IMR-90 (cell line): ENCODE measurements at regions not wholly inside any gene's neighbourhood (a gene's known extent, or its start where the extent isn't known, plus 50 kb on each side); places are given as distances from the start of the nearest gene placed in this dataset.

Experiments
- ATAC-seq: fragments of 200-7000 bp; cut with Tn5 transposase; 2 replicates; pipeline ENCODE4 v1.9.1; 2020; ENCODE audit warnings: low read depth, mild to moderate bottlenecking, moderate library complexity
- BruUV-seq: library from RNA; stranded (reverse); fragments of 400-500 nt; replicated peaks from 2 replicates; lab custom pipeline; 2021; lab: Mats Ljungman, UMichigan
- CTCF ChIA-PET: fragments of 300-600 bp; formaldehyde crosslinking; extraction: SDS; loops from one replicate; lab custom pipeline; 2021; ENCODE audit warnings: antibody characterized with exemption; lab: Yijun Ruan, JAX
- POLR2A ChIA-PET: fragments of 300-600 bp; sonication (Branson Sonifier 250); formaldehyde crosslinking; loops from one replicate; lab custom pipeline; 2022; ENCODE audit warnings: antibody characterized with exemption; ENCODE audit not compliant: unreplicated experiment; lab: Charles Lee
- DNase-seq: peaks from one replicate; pipeline ENCODE4 v3.0.0; 2013
- H2AFZ ChIP-seq: replicated peaks from 2 replicates; pipeline ENCODE3; 2013; ENCODE audit warnings: low read length, mild to moderate bottlenecking; ENCODE audit not compliant: poor library complexity
- H2AK5ac ChIP-seq: 2 replicates; pipeline ENCODE4 v1.6.1; 2013; ENCODE audit warnings: low read depth, low read length, inconsistent platforms
- H2AK9ac ChIP-seq: replicated peaks from 2 replicates; pipeline ENCODE3; 2013; ENCODE audit warnings: mild to moderate bottlenecking, low read depth, low read length, moderate library complexity; ENCODE audit not compliant: poor library complexity
- H2BK120ac ChIP-seq: 2 replicates; pipeline ENCODE4 v1.6.1; 2013; ENCODE audit warnings: low read depth, low read length, inconsistent platforms
- H2BK15ac ChIP-seq: 3 replicates; pipeline ENCODE4 v1.6.1; 2013; ENCODE audit warnings: low read depth, low read length, inconsistent platforms
- H2BK20ac ChIP-seq: 2 replicates; pipeline ENCODE4 v1.6.1; 2013; ENCODE audit warnings: low read depth, mild to moderate bottlenecking, inconsistent platforms, low read length, moderate library complexity
- H2BK5ac ChIP-seq: 2 replicates; pipeline ENCODE4 v1.6.1; 2013; ENCODE audit warnings: mild to moderate bottlenecking, low read depth, low read length, inconsistent platforms; ENCODE audit not compliant: poor library complexity, severe bottlenecking
- H3K14ac ChIP-seq: replicated peaks from 2 replicates; pipeline ENCODE4 v1.6.1; 2013; ENCODE audit warnings: low read depth, low read length, inconsistent platforms
- H3K18ac ChIP-seq: 2 replicates; pipeline ENCODE4 v1.6.1; 2013; ENCODE audit warnings: low read depth, low read length, control low read depth
- H3K23ac ChIP-seq: 2 replicates; pipeline ENCODE4 v1.6.1; 2013; ENCODE audit warnings: low read depth, low read length, inconsistent platforms
- H3K27ac ChIP-seq: 2 replicates; pipeline ENCODE4 v1.5.1; 2013; ENCODE audit warnings: mild to moderate bottlenecking, control low read depth, low read length; ENCODE audit not compliant: insufficient read depth
- H3K27me3 ChIP-seq: 2 replicates; pipeline ENCODE4 v1.6.1; 2013; ENCODE audit warnings: low read length; ENCODE audit not compliant: control insufficient read depth, insufficient read depth
- H3K36me3 ChIP-seq: 2 replicates; pipeline ENCODE4 v1.6.1; 2013; ENCODE audit warnings: low read length, mixed read lengths; ENCODE audit not compliant: control insufficient read depth, insufficient read depth
- H3K4ac ChIP-seq: 2 replicates; pipeline ENCODE4 v1.6.1; 2013; ENCODE audit warnings: low read depth, low read length, inconsistent platforms
- H3K4me1 ChIP-seq: 2 replicates; pipeline ENCODE4 v1.6.1; 2013; ENCODE audit warnings: low read length, mixed read lengths; ENCODE audit not compliant: control insufficient read depth, insufficient read depth
- H3K4me2 ChIP-seq: 2 replicates; pipeline ENCODE4 v1.6.1; 2013; ENCODE audit warnings: low read depth, mild to moderate bottlenecking, control low read depth, low read length, moderate library complexity
- H3K4me3 ChIP-seq: 2 replicates; pipeline ENCODE4 v1.5.1; 2013; ENCODE audit warnings: low read depth, mild to moderate bottlenecking, control low read depth, low read length, moderate library complexity; ENCODE audit not compliant: insufficient read depth
- H3K56ac ChIP-seq: 2 replicates; pipeline ENCODE4 v1.6.1; 2013; ENCODE audit warnings: low read length, inconsistent platforms; ENCODE audit not compliant: insufficient read depth; ENCODE audit errors: extremely low read depth
- H3K79me1 ChIP-seq, 2 experiments: 2 replicates each; pipeline ENCODE4 v1.6.1; 2013; ENCODE audit warnings: low read length in 2 of 2, inconsistent platforms in 1 of 2, low read depth in 1 of 2
- H3K9ac ChIP-seq: 2 replicates; pipeline ENCODE4 v1.6.1; 2013; ENCODE audit warnings: low read depth, low read length, control low read depth
- H3K9me1 ChIP-seq: 2 replicates; pipeline ENCODE4 v1.6.1; 2013; ENCODE audit warnings: low read length, inconsistent platforms; ENCODE audit not compliant: insufficient read depth
- H3K9me3 ChIP-seq: 2 replicates; pipeline ENCODE4 v1.6.1; 2013; ENCODE audit warnings: low read length; ENCODE audit not compliant: control insufficient read depth, insufficient read depth
- H4K20me1 ChIP-seq: 2 replicates; pipeline ENCODE4 v1.6.1; 2013; ENCODE audit warnings: low read length, inconsistent platforms; ENCODE audit not compliant: insufficient read depth
- H4K5ac ChIP-seq: 2 replicates; pipeline ENCODE4 v1.6.1; 2013; ENCODE audit warnings: mild to moderate bottlenecking, low read depth, low read length, control low read depth
- H4K8ac ChIP-seq, 2 experiments: 2 replicates each; pipeline ENCODE4 v1.6.1; 2013; ENCODE audit warnings: low read depth in 2 of 2, low read length in 2 of 2, control low read depth in 1 of 2, inconsistent platforms in 1 of 2
- H4K91ac ChIP-seq: 2 replicates; pipeline ENCODE4 v1.6.1; 2013; ENCODE audit warnings: low read depth, low read length, inconsistent platforms; ENCODE audit not compliant: insufficient read depth
- BHLHE40 ChIP-seq: fragments of 150-350 bp; IDR thresholded peaks from 2 replicates; pipeline ENCODE4 v1.6.1; 2016; ENCODE audit warnings: mild to moderate bottlenecking, low read depth, low read length
- CEBPB ChIP-seq: IDR thresholded peaks from 2 replicates; pipeline ENCODE4 v1.6.1; 2012; ENCODE audit warnings: low read depth, low read length, improper control_type of control experiment
- FOS ChIP-seq: fragments of 150-350 bp; IDR thresholded peaks from 2 replicates; pipeline ENCODE4 v1.6.1; 2016; ENCODE audit warnings: low read depth, low read length
- MAFK ChIP-seq: IDR thresholded peaks from 2 replicates; pipeline ENCODE4 v1.6.1; 2012; ENCODE audit warnings: low read depth, low read length, improper control_type of control experiment
- MAZ ChIP-seq: IDR thresholded peaks from 2 replicates; pipeline ENCODE4 v1.6.1; 2012; ENCODE audit warnings: low read depth, mild to moderate bottlenecking, low read length, improper control_type of control experiment, moderate library complexity, borderline replicate concordance
- MXI1 ChIP-seq: IDR thresholded peaks from 2 replicates; pipeline ENCODE4 v1.6.1; 2012; ENCODE audit warnings: low read depth, mild to moderate bottlenecking, low read length, moderate library complexity, borderline replicate concordance
- NFE2L2 ChIP-seq: fragments of 150-350 bp; IDR thresholded peaks from 2 replicates; pipeline ENCODE4 v1.6.1; 2016; ENCODE audit warnings: low read depth, mild to moderate bottlenecking, low read length
- POLR2A ChIP-seq: IDR thresholded peaks from 2 replicates; pipeline ENCODE4 v1.6.1; 2012; ENCODE audit warnings: mild to moderate bottlenecking, low read depth, low read length
- RAD21 ChIP-seq: IDR thresholded peaks from 2 replicates; pipeline ENCODE4 v1.6.1; 2012; ENCODE audit warnings: low read length, improper control_type of control experiment
- RCOR1 ChIP-seq: IDR thresholded peaks from 2 replicates; pipeline ENCODE4 v1.6.1; 2012; ENCODE audit warnings: mild to moderate bottlenecking, low read length, improper control_type of control experiment; ENCODE audit not compliant: insufficient replicate concordance
- SMC3 ChIP-seq: fragments of 150-350 bp; IDR thresholded peaks from 2 replicates; pipeline ENCODE4 v1.6.1; 2016; ENCODE audit warnings: low read depth, mild to moderate bottlenecking, antibody characterized with exemption, low read length, moderate library complexity
- WGBS, 2 experiments: methylation state at CpG; one replicate each; pipeline versions ENCODE4 v1.1.5 to v1.1.7; 2013; ENCODE audit warnings: missing lambda C conversion rate in 2 of 2; ENCODE audit not compliant: insufficient read length in 1 of 2; ENCODE audit errors: extremely low coverage in 2 of 2; 5-methylcytosine and 5-hydroxymethylcytosine counted together
- dilution Hi-C: fragments of 300-500 bp; cut with HindIII; formaldehyde crosslinking; loops from one replicate; pipeline ENCODE4 v1.14.3; 2018; ENCODE audit warnings: low sequenced_read_pairs; ENCODE audit not compliant: unreplicated experiment
- in situ Hi-C: fragments of 300-500 bp; cut with MboI; formaldehyde crosslinking; loops from 3 replicates; pipeline ENCODE4 v1.14.3; 2019; ENCODE audit warnings: low sequenced_read_pairs, inconsistent platforms, mixed read lengths
- intact Hi-C: fragments of 100-400 bp; cut with micrococcal nuclease; formaldehyde crosslinking; loops from 2 replicates; pipeline ENCODE4 v1.10.0; 2022
- TF ChIP-seq, protein P1 (sequence below): conservative IDR thresholded peaks from 2 replicates; pipeline ENCODE4 v1.5.1; 2012; ENCODE audit warnings: mild to moderate bottlenecking, low read depth, low read length, improper control_type of control experiment
- TF ChIP-seq, protein P2 (sequence below): fragments of 150-350 bp; IDR thresholded peaks from 2 replicates; pipeline ENCODE4 v1.6.1; 2016; ENCODE audit warnings: low read depth, mild to moderate bottlenecking, low read length, moderate library complexity, borderline replicate concordance
- TF ChIP-seq, protein P3 (sequence below): fragments of 150-350 bp; IDR thresholded peaks from 2 replicates; pipeline ENCODE4 v1.6.1; 2017; ENCODE audit warnings: mild to moderate bottlenecking, antibody characterized with exemption, low read length, low read depth

DNA sequence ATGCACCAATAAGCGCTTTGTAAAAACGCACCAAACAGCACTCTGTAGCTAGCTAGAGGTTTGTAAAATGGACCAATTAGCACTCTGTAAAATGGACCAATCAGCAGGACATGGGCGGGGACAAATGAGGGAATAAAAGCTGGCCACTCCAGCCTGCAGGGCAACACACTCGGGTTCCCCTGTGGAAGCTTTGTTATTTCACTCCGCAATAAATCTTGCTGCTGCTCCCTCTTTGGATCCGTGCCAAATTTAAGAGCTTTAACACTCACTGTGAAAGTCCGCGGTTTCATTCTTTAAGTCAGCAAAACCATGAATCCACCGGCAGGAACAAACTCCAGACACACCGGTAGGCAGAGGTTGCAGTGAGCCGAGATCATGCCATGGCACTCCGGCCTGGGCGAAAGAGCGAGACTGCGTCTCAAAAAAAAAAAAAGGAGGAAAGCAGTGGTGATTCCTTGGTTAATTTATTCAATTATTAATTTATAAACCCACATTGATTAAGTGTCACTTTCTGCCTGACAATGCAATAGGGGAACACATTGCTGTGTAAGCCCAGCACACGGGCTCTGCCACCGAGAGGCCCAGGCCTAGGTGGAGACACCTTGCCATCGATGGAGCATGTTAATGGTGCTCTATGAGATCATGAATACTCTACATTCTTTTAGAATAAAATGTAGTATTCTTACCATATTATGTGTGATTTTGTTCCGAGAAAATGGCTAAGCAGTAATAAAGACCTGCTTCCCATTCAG, 687.6 kb upstream of the HS6ST1 start:
- no peak overlapping the region for H3K4ac ChIP-seq
- no peak overlapping the region for H2AK9ac ChIP-seq
- H3K4me1 ChIP-seq = no peaks in the 10 kb centered on the region
- no peak overlapping the region for H2BK120ac ChIP-seq
- no peak overlapping the region for H3K14ac ChIP-seq
- H3K56ac ChIP-seq = no peak overlapping the region
- DNase-seq (no peak), ATAC-seq (no peak)
- H2AK5ac ChIP-seq = no peak overlapping the region
- no peak overlapping the region for H3K4me2 ChIP-seq
- H3K18ac ChIP-seq = no peak overlapping the region
- no peak overlapping the region for H3K23ac ChIP-seq
- intact Hi-C loops (no loop called here), dilution Hi-C loops (no loop called here), in situ Hi-C loops (no loop called here)
- CTCF ChIA-PET = no interaction called here
- no peak overlapping the region for H2AFZ ChIP-seq
- no peak overlapping the region for H4K5ac ChIP-seq
- H3K27me3 ChIP-seq = no peaks in the 10 kb centered on the region
- H2BK15ac ChIP-seq = no peak overlapping the region
- no peak overlapping the region for H3K4me3 ChIP-seq
- H2BK20ac ChIP-seq = no peak overlapping the region
- H3K27ac ChIP-seq = no peak overlapping the region
- no peak for TF ChIP-seq RAD21
- TF ChIP-seq BHLHE40 = no peak
- no peak for TF ChIP-seq CEBPB
- TF ChIP-seq, protein P1, sequence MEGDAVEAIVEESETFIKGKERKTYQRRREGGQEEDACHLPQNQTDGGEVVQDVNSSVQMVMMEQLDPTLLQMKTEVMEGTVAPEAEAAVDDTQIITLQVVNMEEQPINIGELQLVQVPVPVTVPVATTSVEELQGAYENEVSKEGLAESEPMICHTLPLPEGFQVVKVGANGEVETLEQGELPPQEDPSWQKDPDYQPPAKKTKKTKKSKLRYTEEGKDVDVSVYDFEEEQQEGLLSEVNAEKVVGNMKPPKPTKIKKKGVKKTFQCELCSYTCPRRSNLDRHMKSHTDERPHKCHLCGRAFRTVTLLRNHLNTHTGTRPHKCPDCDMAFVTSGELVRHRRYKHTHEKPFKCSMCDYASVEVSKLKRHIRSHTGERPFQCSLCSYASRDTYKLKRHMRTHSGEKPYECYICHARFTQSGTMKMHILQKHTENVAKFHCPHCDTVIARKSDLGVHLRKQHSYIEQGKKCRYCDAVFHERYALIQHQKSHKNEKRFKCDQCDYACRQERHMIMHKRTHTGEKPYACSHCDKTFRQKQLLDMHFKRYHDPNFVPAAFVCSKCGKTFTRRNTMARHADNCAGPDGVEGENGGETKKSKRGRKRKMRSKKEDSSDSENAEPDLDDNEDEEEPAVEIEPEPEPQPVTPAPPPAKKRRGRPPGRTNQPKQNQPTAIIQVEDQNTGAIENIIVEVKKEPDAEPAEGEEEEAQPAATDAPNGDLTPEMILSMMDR = no peak
- TF ChIP-seq, protein P2, sequence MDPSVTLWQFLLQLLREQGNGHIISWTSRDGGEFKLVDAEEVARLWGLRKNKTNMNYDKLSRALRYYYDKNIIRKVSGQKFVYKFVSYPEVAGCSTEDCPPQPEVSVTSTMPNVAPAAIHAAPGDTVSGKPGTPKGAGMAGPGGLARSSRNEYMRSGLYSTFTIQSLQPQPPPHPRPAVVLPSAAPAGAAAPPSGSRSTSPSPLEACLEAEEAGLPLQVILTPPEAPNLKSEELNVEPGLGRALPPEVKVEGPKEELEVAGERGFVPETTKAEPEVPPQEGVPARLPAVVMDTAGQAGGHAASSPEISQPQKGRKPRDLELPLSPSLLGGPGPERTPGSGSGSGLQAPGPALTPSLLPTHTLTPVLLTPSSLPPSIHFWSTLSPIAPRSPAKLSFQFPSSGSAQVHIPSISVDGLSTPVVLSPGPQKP = no peak
- no peak for TF ChIP-seq MXI1
- no peak for TF ChIP-seq RCOR1
- TF ChIP-seq, protein P3, sequence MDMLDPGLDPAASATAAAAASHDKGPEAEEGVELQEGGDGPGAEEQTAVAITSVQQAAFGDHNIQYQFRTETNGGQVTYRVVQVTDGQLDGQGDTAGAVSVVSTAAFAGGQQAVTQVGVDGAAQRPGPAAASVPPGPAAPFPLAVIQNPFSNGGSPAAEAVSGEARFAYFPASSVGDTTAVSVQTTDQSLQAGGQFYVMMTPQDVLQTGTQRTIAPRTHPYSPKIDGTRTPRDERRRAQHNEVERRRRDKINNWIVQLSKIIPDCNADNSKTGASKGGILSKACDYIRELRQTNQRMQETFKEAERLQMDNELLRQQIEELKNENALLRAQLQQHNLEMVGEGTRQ = no peak
- no peak for TF ChIP-seq SMC3
- no peak for TF ChIP-seq MAFK
- no peak for TF ChIP-seq POLR2A
- no peak for TF ChIP-seq NFE2L2
- TF ChIP-seq FOS = no peak
- TF ChIP-seq MAZ = no peak
- POLR2A ChIA-PET = no interaction called here
- WGBS, 2 experiments = 10% methylated on average over 2 of the region's 19 CpGs; no CpG with 5 or more reads in 1 of the 2 experiments
- BruUV-seq = no TSS peak
- no peaks in the 10 kb centered on the region for H4K20me1 ChIP-seq
- H3K9ac ChIP-seq = no peak overlapping the region
- H4K91ac ChIP-seq = no peak overlapping the region
- no peaks in the 10 kb centered on the region for H3K9me1 ChIP-seq
- H3K79me1 ChIP-seq = no peaks in the 10 kb centered on the region
- H4K8ac ChIP-seq = no peak overlapping the region
- no peak overlapping the region for H2BK5ac ChIP-seq
- H3K9me3 ChIP-seq = peaks cover 14% of the 10 kb centered on the region; the same call in 1 of the 2 replicates
- no peaks in the 10 kb centered on the region for H3K36me3 ChIP-seq
